DOHH2 (cell line): ENCODE measurements at regions not wholly inside any gene's neighbourhood (a gene's known extent, or its start where the extent isn't known, plus 50 kb on each side); places are given as distances from the start of the nearest gene placed in this dataset.

ENCODE experiments used
- H3F3A ChIP-seq: fragments of 200-600 bp; sonication (generic), shearing (Covaris generic); 2 replicates; pipeline ENCODE4 v1.6.0; 2016; ENCODE audit warnings: antibody characterized with exemption, mild to moderate bottlenecking; ENCODE audit not compliant: control insufficient read depth, insufficient read depth
- H3K27ac ChIP-seq: fragments of 200-600 bp; sonication (generic); 2 replicates; pipeline ENCODE4 v1.5.1; 2014; ENCODE audit warnings: low read depth, mild to moderate bottlenecking, low read length, moderate library complexity
- H3K27me3 ChIP-seq: fragments of 200-600 bp; sonication (generic); 2 replicates; pipeline ENCODE4 v1.6.1; 2014; ENCODE audit warnings: mild to moderate bottlenecking, low read length, mixed read lengths; ENCODE audit not compliant: control insufficient read depth
- H3K36me3 ChIP-seq: fragments of 200-600 bp; sonication (generic); 2 replicates; pipeline ENCODE4 v1.6.1; 2014; ENCODE audit warnings: mild to moderate bottlenecking, low read length, moderate library complexity, mixed read lengths; ENCODE audit not compliant: control insufficient read depth
- H3K4me1 ChIP-seq: fragments of 200-600 bp; sonication (generic); 2 replicates; pipeline ENCODE4 v1.6.1; 2014; ENCODE audit warnings: mild to moderate bottlenecking, low read length, mixed read lengths; ENCODE audit not compliant: control insufficient read depth
- H3K4me2 ChIP-seq: fragments of 200-600 bp; sonication (generic); 2 replicates; pipeline ENCODE4 v1.6.0; 2014; ENCODE audit warnings: mild to moderate bottlenecking, low read length, moderate library complexity
- H3K4me3 ChIP-seq: fragments of 200-600 bp; sonication (generic); 2 replicates; pipeline ENCODE4 v1.5.1; 2014; ENCODE audit warnings: mild to moderate bottlenecking, low read length, mixed read lengths
- H3K79me2 ChIP-seq: fragments of 200-600 bp; sonication (generic); 2 replicates; pipeline ENCODE4 v1.6.1; 2014; ENCODE audit warnings: mild to moderate bottlenecking, low read length, mixed read lengths; ENCODE audit not compliant: control insufficient read depth
- H3K9me2 ChIP-seq: fragments of 200-600 bp; sonication (generic); replicated peaks from 2 replicates; pipeline ENCODE4 v1.6.1; 2014; ENCODE audit warnings: mild to moderate bottlenecking, low read length, mixed read lengths; ENCODE audit not compliant: control insufficient read depth
- H3K9me3 ChIP-seq: fragments of 200-600 bp; sonication (generic); 2 replicates; pipeline ENCODE4 v1.6.1; 2014; ENCODE audit warnings: antibody characterized with exemption, low read length, mixed read lengths; ENCODE audit not compliant: control insufficient read depth, insufficient read depth
- H4K20me1 ChIP-seq: fragments of 200-600 bp; sonication (generic); 2 replicates; pipeline ENCODE4 v1.6.0; 2014; ENCODE audit warnings: low read depth, mild to moderate bottlenecking, antibody characterized with exemption, low read length, moderate library complexity; ENCODE audit not compliant: control insufficient read depth, insufficient read depth
- CTCF ChIP-seq: fragments of 200-600 bp; sonication (generic); IDR thresholded peaks from one replicate; pipeline ENCODE4 v1.5.1; 2014; ENCODE audit warnings: antibody characterized with exemption, mild to moderate bottlenecking, low read depth, low read length; ENCODE audit not compliant: poor library complexity, severe bottlenecking
- EZH2phosphoT487 ChIP-seq: fragments of 200-600 bp; sonication (generic); IDR thresholded peaks from 2 replicates; pipeline ENCODE4 v1.6.1; 2017; ENCODE audit warnings: borderline replicate concordance, mild to moderate bottlenecking, antibody characterized with exemption, low read length, moderate library complexity, mixed read lengths

- Histone ChIP-seq H3K4me2 (no peak overlapping the region), H3K9me3 (no peaks in the 10 kb centered on the region)
Observed at GRCh38 chr14:97057238-97058073, 260.3 kb downstream of the VRK1 start.

GRCh38 chr14:97058074-97058467 is 260.9 kb downstream of the VRK1 start:
- no peaks in the 10 kb centered on the region for H3K9me3 ChIP-seq
- H3K4me1 ChIP-seq: no peaks in the 10 kb centered on the region

More at GRCh38 chr14:97057238-97058073, 260.3 kb downstream of the VRK1 start:
- no peak overlapping the region for H3K27ac ChIP-seq
- no peak overlapping the region for H3K4me3 ChIP-seq
- no peaks in the 10 kb centered on the region for H3K36me3 ChIP-seq
- no peaks in the 10 kb centered on the region for H3K79me2 ChIP-seq
- no peaks in the 10 kb centered on the region for H3K9me2 ChIP-seq
- H3K4me1 ChIP-seq: no peaks in the 10 kb centered on the region
- H3F3A ChIP-seq: no peaks in the 10 kb centered on the region
- no peaks in the 10 kb centered on the region for H4K20me1 ChIP-seq
- TF ChIP-seq EZH2phosphoT487: no peak
- no peak for TF ChIP-seq CTCF
- H3K27me3 ChIP-seq: no peaks in the 10 kb centered on the region

GRCh38 chr14:97058589-97058988 is 261.4 kb downstream of the VRK1 start:
- TF ChIP-seq EZH2phosphoT487: no peak
- TF ChIP-seq CTCF: no peak
- H4K20me1 ChIP-seq: no peaks in the 10 kb centered on the region

More at GRCh38 chr14:97058074-97058467, 260.9 kb downstream of the VRK1 start:
- Histone ChIP-seq H3F3A (no peaks in the 10 kb centered on the region), H3K4me2 (no peak overlapping the region), H3K36me3 (no peaks in the 10 kb centered on the region), H3K9me2 (no peaks in the 10 kb centered on the region), H3K79me2 (no peaks in the 10 kb centered on the region), H3K27ac (no peak overlapping the region), H4K20me1 (no peaks in the 10 kb centered on the region), H3K27me3 (no peaks in the 10 kb centered on the region), H3K4me3 (no peak overlapping the region)
- TF ChIP-seq CTCF (no peak), EZH2phosphoT487 (no peak)

More at GRCh38 chr14:97058589-97058988, 261.4 kb downstream of the VRK1 start:
- H3K4me1 ChIP-seq: no peaks in the 10 kb centered on the region
- no peaks in the 10 kb centered on the region for H3K79me2 ChIP-seq
- H3K9me2 ChIP-seq: no peaks in the 10 kb centered on the region
- no peaks in the 10 kb centered on the region for H3K36me3 ChIP-seq
- H3F3A ChIP-seq: no peaks in the 10 kb centered on the region
- no peaks in the 10 kb centered on the region for H3K9me3 ChIP-seq
- no peak overlapping the region for H3K27ac ChIP-seq
- H3K27me3 ChIP-seq: no peaks in the 10 kb centered on the region
- no peak overlapping the region for H3K4me3 ChIP-seq
- H3K4me2 ChIP-seq: no peak overlapping the region
